ENCODE measurements at regions not wholly inside any gene's neighbourhood (a gene's known extent, or its start where the extent isn't known, plus 50 kb on each side); places are given as distances from the start of the nearest gene placed in this dataset.

DNA sequence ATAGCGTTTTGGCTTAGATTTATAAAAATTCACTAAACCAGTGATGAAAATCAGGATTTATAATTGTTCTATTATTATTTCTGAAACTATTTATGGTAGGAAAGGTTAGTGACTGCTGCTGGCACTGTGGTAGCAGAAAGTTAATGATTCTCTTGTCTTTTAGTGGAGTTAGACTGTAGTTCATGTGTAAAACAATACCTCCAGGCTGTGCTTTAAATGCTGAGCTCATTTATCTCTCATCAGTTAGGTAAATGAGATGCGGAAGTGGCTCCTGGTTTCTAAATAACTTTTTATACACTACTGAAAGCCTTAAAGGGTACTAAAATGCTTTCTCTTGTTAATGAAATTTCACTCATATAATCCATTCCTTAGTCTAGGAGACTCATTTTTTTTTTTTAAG lies 326.8 kb upstream of the POT1 start:
- TF ChIP-seq, protein P1, sequence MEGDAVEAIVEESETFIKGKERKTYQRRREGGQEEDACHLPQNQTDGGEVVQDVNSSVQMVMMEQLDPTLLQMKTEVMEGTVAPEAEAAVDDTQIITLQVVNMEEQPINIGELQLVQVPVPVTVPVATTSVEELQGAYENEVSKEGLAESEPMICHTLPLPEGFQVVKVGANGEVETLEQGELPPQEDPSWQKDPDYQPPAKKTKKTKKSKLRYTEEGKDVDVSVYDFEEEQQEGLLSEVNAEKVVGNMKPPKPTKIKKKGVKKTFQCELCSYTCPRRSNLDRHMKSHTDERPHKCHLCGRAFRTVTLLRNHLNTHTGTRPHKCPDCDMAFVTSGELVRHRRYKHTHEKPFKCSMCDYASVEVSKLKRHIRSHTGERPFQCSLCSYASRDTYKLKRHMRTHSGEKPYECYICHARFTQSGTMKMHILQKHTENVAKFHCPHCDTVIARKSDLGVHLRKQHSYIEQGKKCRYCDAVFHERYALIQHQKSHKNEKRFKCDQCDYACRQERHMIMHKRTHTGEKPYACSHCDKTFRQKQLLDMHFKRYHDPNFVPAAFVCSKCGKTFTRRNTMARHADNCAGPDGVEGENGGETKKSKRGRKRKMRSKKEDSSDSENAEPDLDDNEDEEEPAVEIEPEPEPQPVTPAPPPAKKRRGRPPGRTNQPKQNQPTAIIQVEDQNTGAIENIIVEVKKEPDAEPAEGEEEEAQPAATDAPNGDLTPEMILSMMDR (IDR thresholded peaks at IDR 0.05) = no peak
- Histone ChIP-seq H3K4me3 (replicated peaks in 1 of 3; ENCODE audit: low read depth in 2 of 3, low read length in 3 of 3) (no peak overlapping the region), H3K9ac (ENCODE audit: insufficient read depth, low read length, poor library complexity, severe bottlenecking) (no peak overlapping the region), H3K79me2 (ENCODE audit: insufficient read depth, low read length) (no peaks in the 10 kb centered on the region), H4K20me1 (ENCODE audit: insufficient read depth, low read length) (no peaks in the 10 kb centered on the region), H3K4me2 (replicated peaks; ENCODE audit: extremely low read depth, low read length, poor library complexity, severe bottlenecking) (no peak overlapping the region), H3K36me3 (replicated peaks in 1 of 2; ENCODE audit: control insufficient read depth in 1 of 2, insufficient read depth in 2 of 2, low read length in 2 of 2) (no peaks in the 10 kb centered on the region), H3K27ac (ENCODE audit: low read depth in 1 of 2, low read length in 2 of 2) (no peak overlapping the region), H3K27me3 (ENCODE audit: control insufficient read depth in 2 of 2, insufficient read depth in 2 of 2, low read length in 2 of 2) (no peaks in the 10 kb centered on the region), H3K4me1 (ENCODE audit: control insufficient read depth in 1 of 2, insufficient read depth in 2 of 2, low read length in 2 of 2) (no peaks in the 10 kb centered on the region), H3K9me3 (replicated peaks in 1 of 2; ENCODE audit: control insufficient read depth in 1 of 2, insufficient read depth in 1 of 2, low read length in 2 of 2) (peaks cover 0 to 5% of the 10 kb centered on the region in 2 donors), H2AFZ (ENCODE audit: insufficient read depth, low read depth, low read length, poor library complexity, severe bottlenecking) (no peak overlapping the region)
- intact Hi-C loops (cut with micrococcal nuclease) = no loop called here
- peaks cover 0 to 10% (median 5%) of the 10 kb centered on the region in 7 donors for H3K9me3 Mint-ChIP-seq
- no CpG with 5 or more reads among the region's 2 CpGs for WGBS (ENCODE audit: insufficient coverage)
- H3K27ac Mint-ChIP-seq = no peak overlapping the region
- no peaks in the 10 kb centered on the region for H3K4me1 Mint-ChIP-seq
- no peak for DNase-seq
- H3K36me3 Mint-ChIP-seq = no peaks in the 10 kb centered on the region
- H3K4me3 Mint-ChIP-seq = no peak overlapping the region
- peaks cover 0 to 2% (median 0%) of the 10 kb centered on the region in 3 donors for H3K27me3 Mint-ChIP-seq (ENCODE audit: low read depth in 3 of 3)

DNA sequence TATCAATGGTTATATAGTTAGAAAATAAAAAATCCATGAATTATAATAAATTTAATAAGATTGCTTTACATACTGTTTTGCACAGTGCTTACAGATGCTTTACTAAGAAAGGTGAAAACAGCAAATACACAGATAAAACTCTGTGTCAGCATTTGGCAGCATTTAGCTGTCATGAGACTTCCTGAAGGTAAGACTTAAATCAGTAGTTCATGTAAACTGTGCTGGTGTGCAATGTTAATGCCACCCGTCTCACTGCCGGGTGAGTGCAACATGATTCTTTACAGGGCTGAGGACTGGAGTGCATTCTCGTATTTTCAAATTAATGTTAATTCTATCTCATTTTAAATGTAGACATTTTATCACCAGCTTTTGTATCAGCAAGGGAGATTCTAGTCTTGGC lies 326.2 kb upstream of the POT1 start:
- intact Hi-C loops (cut with micrococcal nuclease) = no loop called here
- Mint-ChIP-seq H3K27me3 (ENCODE audit: low read depth in 3 of 3) (peaks cover 0 to 2% (median 0%) of the 10 kb centered on the region in 3 donors), H3K4me1 (no peaks in the 10 kb centered on the region), H3K4me3 (no peak overlapping the region), H3K36me3 (no peaks in the 10 kb centered on the region), H3K27ac (no peak overlapping the region), H3K9me3 (peaks cover 0 to 4% (median 3%) of the 10 kb centered on the region in 7 donors)
- Histone ChIP-seq H2AFZ (ENCODE audit: insufficient read depth, low read depth, low read length, poor library complexity, severe bottlenecking) (no peak overlapping the region), H3K4me2 (replicated peaks; ENCODE audit: extremely low read depth, low read length, poor library complexity, severe bottlenecking) (no peak overlapping the region), H3K36me3 (replicated peaks in 1 of 2; ENCODE audit: control insufficient read depth in 1 of 2, insufficient read depth in 2 of 2, low read length in 2 of 2) (no peaks in the 10 kb centered on the region), H3K4me3 (replicated peaks in 1 of 3; ENCODE audit: low read depth in 2 of 3, low read length in 3 of 3) (no peak overlapping the region), H4K20me1 (ENCODE audit: insufficient read depth, low read length) (no peaks in the 10 kb centered on the region), H3K27ac (ENCODE audit: low read depth in 1 of 2, low read length in 2 of 2) (no peak overlapping the region), H3K9me3 (replicated peaks in 1 of 2; ENCODE audit: control insufficient read depth in 1 of 2, insufficient read depth in 1 of 2, low read length in 2 of 2) (peaks cover 0 to 6% of the 10 kb centered on the region in 2 donors), H3K27me3 (ENCODE audit: control insufficient read depth in 2 of 2, insufficient read depth in 2 of 2, low read length in 2 of 2) (no peaks in the 10 kb centered on the region), H3K9ac (ENCODE audit: insufficient read depth, low read length, poor library complexity, severe bottlenecking) (no peak overlapping the region), H3K79me2 (ENCODE audit: insufficient read depth, low read length) (no peaks in the 10 kb centered on the region), H3K4me1 (ENCODE audit: control insufficient read depth in 1 of 2, insufficient read depth in 2 of 2, low read length in 2 of 2) (no peaks in the 10 kb centered on the region)
- WGBS (ENCODE audit: insufficient coverage) = no CpG with 5 or more reads among the region's 3 CpGs
- TF ChIP-seq, protein P1 (IDR thresholded peaks at IDR 0.05) = no peak
- DNase-seq = no peak

Data from CD14-positive monocyte (primary cell).